ENCODE measurements at regions not wholly inside any gene's neighbourhood (a gene's known extent, or its start where the extent isn't known, plus 50 kb on each side); places are given as distances from the start of the nearest gene placed in this dataset.

GRCh38 chr20:40821429-40821828, 132.4 kb upstream of the MAFB start:
- H3K27me3 ChIP-seq (ENCODE audit: control insufficient read depth, insufficient read depth, low read length), result no peaks in the 10 kb centered on the region
- TF ChIP-seq, protein P1, sequence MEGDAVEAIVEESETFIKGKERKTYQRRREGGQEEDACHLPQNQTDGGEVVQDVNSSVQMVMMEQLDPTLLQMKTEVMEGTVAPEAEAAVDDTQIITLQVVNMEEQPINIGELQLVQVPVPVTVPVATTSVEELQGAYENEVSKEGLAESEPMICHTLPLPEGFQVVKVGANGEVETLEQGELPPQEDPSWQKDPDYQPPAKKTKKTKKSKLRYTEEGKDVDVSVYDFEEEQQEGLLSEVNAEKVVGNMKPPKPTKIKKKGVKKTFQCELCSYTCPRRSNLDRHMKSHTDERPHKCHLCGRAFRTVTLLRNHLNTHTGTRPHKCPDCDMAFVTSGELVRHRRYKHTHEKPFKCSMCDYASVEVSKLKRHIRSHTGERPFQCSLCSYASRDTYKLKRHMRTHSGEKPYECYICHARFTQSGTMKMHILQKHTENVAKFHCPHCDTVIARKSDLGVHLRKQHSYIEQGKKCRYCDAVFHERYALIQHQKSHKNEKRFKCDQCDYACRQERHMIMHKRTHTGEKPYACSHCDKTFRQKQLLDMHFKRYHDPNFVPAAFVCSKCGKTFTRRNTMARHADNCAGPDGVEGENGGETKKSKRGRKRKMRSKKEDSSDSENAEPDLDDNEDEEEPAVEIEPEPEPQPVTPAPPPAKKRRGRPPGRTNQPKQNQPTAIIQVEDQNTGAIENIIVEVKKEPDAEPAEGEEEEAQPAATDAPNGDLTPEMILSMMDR (IDR thresholded peaks at IDR 0.05; ENCODE audit: insufficient read depth, low read length, severe bottlenecking), result no peak
- DNase-seq (ENCODE audit: low read depth) (no peak), FAIRE-seq (no peak)
- H3K4me3 ChIP-seq (ENCODE audit: low read depth, low read length), result no peak overlapping the region
- H3K36me3 ChIP-seq (ENCODE audit: control insufficient read depth, insufficient read depth, low read length), result no peaks in the 10 kb centered on the region

GRCh38 chr20:40826699-40827098, 137.7 kb upstream of the MAFB start:
- Histone ChIP-seq H3K36me3 (ENCODE audit: control insufficient read depth, insufficient read depth, low read length) (no peaks in the 10 kb centered on the region), H3K27me3 (ENCODE audit: control insufficient read depth, insufficient read depth, low read length) (no peaks in the 10 kb centered on the region), H3K4me3 (ENCODE audit: low read depth, low read length) (no peak overlapping the region)
- TF ChIP-seq, protein P1 (IDR thresholded peaks at IDR 0.05; ENCODE audit: insufficient read depth, low read length, severe bottlenecking), result no peak
- DNase-seq (ENCODE audit: low read depth), result no peak
- FAIRE-seq, result no peak

DNA sequence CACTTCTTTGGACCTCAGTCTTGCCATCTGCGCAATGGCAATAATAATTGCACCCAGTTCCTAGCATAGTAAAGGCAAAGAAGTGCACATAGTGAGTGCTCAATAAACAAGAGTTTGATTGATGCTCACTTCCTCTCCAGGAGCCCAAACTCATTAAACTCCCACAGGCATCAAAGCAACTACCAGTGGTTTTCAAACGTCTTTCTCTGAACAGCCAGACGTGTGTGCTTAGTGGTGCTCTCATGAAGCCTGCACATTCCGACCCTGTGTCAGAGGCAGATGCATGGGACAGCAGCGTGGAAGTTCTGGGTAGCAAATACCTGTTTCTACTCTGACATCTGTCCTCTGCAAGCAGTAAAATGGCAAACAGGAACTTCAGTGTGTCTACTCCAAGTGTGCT, 146.3 kb upstream of the MAFB start:
- Histone ChIP-seq H3K4me3 (ENCODE audit: low read depth, low read length) (no peak overlapping the region), H3K36me3 (ENCODE audit: control insufficient read depth, insufficient read depth, low read length) (no peaks in the 10 kb centered on the region), H3K27me3 (ENCODE audit: control insufficient read depth, insufficient read depth, low read length) (no peaks in the 10 kb centered on the region)
- TF ChIP-seq, protein P1 (IDR thresholded peaks at IDR 0.05; ENCODE audit: insufficient read depth, low read length, severe bottlenecking), result no peak
- FAIRE-seq (no peak), DNase-seq (ENCODE audit: low read depth) (no peak)

DNA sequence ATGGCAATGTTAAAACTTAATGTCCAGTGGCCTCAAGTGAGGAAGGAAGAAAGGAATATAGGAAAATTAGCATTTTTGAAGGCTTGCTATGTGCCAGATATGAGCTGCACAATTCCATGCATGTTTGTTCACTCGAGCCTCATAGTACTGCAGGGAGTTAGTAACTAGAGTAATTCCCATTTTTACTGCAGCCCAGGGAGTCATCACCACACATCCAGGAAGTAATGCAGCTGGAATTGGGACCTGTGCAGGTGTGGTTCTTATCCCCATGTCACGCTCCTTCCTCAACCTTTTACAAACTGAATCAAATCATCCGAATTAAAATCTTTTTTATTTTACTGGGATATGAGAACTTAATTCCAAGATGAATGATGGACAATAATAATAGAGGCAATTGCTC, 149.5 kb upstream of the MAFB start:
- TF ChIP-seq, protein P1 (IDR thresholded peaks at IDR 0.05; ENCODE audit: insufficient read depth, low read length, severe bottlenecking), result no peak
- FAIRE-seq (no peak), DNase-seq (ENCODE audit: low read depth) (no peak)
- H3K36me3 ChIP-seq (ENCODE audit: control insufficient read depth, insufficient read depth, low read length), result no peaks in the 10 kb centered on the region
- no peaks in the 10 kb centered on the region for H3K27me3 ChIP-seq (ENCODE audit: control insufficient read depth, insufficient read depth, low read length)
- no peak overlapping the region for H3K4me3 ChIP-seq (ENCODE audit: low read depth, low read length)

- DNase-seq (ENCODE audit: low read depth) (no peak), FAIRE-seq (no peak)
- H3K36me3 ChIP-seq (ENCODE audit: control insufficient read depth, insufficient read depth, low read length), result no peaks in the 10 kb centered on the region
- H3K27me3 ChIP-seq (ENCODE audit: control insufficient read depth, insufficient read depth, low read length), result no peaks in the 10 kb centered on the region
- no peak overlapping the region for H3K4me3 ChIP-seq (ENCODE audit: low read depth, low read length)
- TF ChIP-seq, protein P1 (IDR thresholded peaks at IDR 0.05; ENCODE audit: insufficient read depth, low read length, severe bottlenecking), result no peak
Measured at GRCh38 chr20:40843251-40843650, 154.2 kb upstream of the MAFB start.

- H3K36me3 ChIP-seq (ENCODE audit: control insufficient read depth, insufficient read depth, low read length), result no peaks in the 10 kb centered on the region
- H3K4me3 ChIP-seq (ENCODE audit: low read depth, low read length), result no peak overlapping the region
- DNase-seq (ENCODE audit: low read depth), result no peak
- no peak for FAIRE-seq
- no peaks in the 10 kb centered on the region for H3K27me3 ChIP-seq (ENCODE audit: control insufficient read depth, insufficient read depth, low read length)
- TF ChIP-seq, protein P1 (IDR thresholded peaks at IDR 0.05; ENCODE audit: insufficient read depth, low read length, severe bottlenecking), result no peak
Measured at GRCh38 chr20:40844332-40844731, 155.3 kb upstream of the MAFB start.
